ENCODE measurements at regions not wholly inside any gene's neighbourhood (a gene's known extent, or its start where the extent isn't known, plus 50 kb on each side); places are given as distances from the start of the nearest gene placed in this dataset.

DNA sequence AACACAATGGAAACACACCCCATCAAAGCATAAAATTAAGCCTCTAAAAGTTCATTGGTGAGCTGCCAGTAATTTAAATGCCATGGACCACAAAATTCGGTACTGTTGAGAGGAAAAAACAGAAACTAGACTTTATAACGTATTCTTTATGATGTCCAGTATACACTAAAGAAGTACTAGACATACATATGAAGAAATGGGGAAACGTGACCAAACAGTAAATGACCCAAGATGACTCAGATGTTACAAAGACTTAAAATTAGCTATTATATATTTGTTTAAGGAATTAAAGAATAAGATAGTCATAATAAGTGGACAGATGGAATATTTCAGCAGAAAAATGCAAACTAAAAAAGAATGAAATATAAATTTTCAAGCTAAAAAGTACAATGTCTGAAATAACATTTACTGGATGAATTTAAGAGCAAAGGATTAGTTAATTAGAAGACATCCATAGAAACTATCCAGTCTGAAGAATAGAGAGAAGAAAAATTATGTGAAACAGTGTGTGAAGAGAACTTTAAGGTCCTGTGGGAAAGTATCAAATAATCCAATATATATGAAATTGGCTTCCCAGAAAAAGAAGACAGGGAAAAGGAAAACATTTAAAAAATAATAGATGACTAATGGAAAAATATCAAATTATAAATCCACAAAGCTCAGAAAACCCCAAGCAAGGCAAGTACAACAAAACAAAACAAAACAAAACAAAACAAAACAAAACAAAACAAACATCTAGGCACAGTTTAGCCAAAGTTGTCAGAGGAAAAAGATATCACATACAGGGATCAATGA lies 69.4 kb downstream of the SAMD9 start:
- Mint-ChIP-seq H3K9me3 (no peaks in the 10 kb centered on the region), H3K4me1 (peaks cover 7% of the 10 kb centered on the region), H3K4me3 (no peak overlapping the region), H3K27me3 (no peaks in the 10 kb centered on the region), H3K36me3 (ENCODE audit: low read depth) (no peaks in the 10 kb centered on the region), H3K27ac (no peak overlapping the region)
- ChIA-PET POLR2A (interaction anchor here (0.6 to 1.3 kb wide), 2 partner anchors 72 to 215 kb away, joined by 3 to 4 read pairs; no protein-coding TSS in a partner anchor), CTCF (no interaction called here)
- no peak for DNase-seq

DNA sequence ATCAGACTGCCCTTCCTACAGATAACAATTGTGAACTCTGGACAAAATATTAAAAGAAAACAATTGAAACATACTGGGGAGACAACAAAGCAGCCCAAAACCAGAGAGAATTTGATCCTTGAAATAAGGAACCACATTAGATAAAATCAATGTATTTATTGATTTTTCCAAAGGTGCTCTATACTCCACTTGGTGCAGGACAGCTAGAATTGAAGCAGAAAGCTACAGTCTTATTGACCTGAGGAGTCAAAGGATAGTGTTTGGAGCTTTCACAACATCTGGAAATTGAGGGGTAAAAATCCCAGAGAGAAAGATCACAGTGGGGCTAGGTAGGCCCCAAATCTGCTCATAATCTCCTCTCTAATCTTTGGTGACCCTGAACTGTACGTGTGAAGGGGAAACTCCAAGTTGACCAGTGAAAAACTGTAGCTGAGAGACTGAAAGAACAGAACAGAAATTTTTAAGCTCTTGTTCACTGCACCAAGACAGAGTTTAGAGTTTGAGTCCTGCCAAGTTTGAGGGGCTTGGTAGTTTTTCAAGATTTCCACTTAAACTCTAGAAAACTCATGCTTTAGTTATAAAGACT lies 70.2 kb downstream of the SAMD9 start:
- Mint-ChIP-seq H3K4me3 (no peak overlapping the region), H3K36me3 (ENCODE audit: low read depth) (no peaks in the 10 kb centered on the region), H3K9me3 (no peaks in the 10 kb centered on the region), H3K27me3 (no peaks in the 10 kb centered on the region), H3K27ac (no peak overlapping the region), H3K4me1 (peaks cover 5% of the 10 kb centered on the region)
- CTCF ChIA-PET: no interaction called here
- POLR2A ChIA-PET: interaction anchor here (0.6 to 1.3 kb wide), 2 partner anchors 72 to 215 kb away, joined by 3 to 4 read pairs; no protein-coding TSS in a partner anchor
- no peak for DNase-seq

DNA sequence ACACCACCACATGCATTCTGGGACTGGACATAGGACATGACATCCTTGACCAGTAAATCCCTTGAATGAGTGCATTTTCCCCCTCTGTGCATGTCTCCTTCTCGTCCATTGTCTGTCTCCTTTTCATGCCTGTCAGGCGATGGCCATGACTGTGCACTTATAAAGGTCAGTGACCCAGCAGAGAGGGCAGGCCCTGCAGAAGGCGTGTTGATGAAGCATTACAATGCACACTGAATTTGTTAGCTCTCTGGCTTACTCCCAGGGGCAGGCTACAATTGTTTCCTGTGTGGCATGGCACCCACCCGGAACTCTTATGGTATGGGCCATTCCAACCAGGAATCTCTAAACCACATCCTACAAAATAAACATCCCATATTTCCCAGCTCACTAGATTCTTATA lies 71.1 kb downstream of the SAMD9 start:
- H3K36me3 Mint-ChIP-seq (ENCODE audit: low read depth): no peaks in the 10 kb centered on the region
- H3K4me1 Mint-ChIP-seq: peaks cover 5% of the 10 kb centered on the region
- H3K4me3 Mint-ChIP-seq: no peak overlapping the region
- no peaks in the 10 kb centered on the region for H3K9me3 Mint-ChIP-seq
- POLR2A ChIA-PET: no interaction called here
- H3K27ac Mint-ChIP-seq: no peak overlapping the region
- no peaks in the 10 kb centered on the region for H3K27me3 Mint-ChIP-seq
- DNase-seq: no peak
- CTCF ChIA-PET: interaction anchor here (1.3 kb wide), 1 partner anchor 434 kb away, joined by 3 read pairs; no protein-coding TSS in a partner anchor

DNA sequence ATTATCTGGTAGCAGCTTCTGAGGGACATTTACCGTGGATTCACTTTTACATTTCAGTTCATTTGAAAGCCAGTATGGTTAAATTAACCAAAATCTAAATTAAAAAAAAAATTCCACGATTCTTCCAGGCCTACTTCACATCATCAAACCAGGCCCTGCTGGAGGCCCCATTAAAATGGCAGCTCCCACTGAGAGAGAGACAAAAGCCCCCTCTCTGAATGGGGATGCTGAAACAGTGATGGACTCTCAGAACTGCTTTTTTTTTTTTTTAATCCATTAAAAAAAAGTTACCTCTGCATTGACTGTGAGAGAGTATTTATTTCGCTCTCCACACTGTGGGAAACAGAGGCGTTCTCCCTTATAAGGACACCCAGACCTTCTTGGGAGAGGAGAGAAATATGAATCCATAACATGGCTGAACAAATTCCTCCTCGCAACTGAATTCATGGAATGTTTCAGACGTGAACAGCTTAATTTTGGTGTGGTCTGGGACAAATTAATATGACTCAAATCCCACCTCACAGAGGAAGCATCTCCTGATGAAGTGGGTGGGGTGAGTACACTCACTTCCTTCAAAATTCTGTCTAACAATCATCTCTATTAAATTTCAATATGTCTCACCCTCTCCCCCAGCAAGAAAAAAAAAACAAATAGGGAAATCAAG lies 73.5 kb downstream of the SAMD9 start:
- H3K36me3 Mint-ChIP-seq (ENCODE audit: low read depth): no peaks in the 10 kb centered on the region
- H3K27ac Mint-ChIP-seq: no peak overlapping the region
- DNase-seq: no peak
- POLR2A ChIA-PET: no interaction called here
- CTCF ChIA-PET: interaction anchor here (0.7 kb wide), 1 partner anchor 343 kb away, joined by 4 read pairs; no protein-coding TSS in a partner anchor
- peaks cover 7% of the 10 kb centered on the region for H3K4me1 Mint-ChIP-seq
- H3K4me3 Mint-ChIP-seq: no peak overlapping the region
- H3K9me3 Mint-ChIP-seq: no peaks in the 10 kb centered on the region
- no peaks in the 10 kb centered on the region for H3K27me3 Mint-ChIP-seq

DNA sequence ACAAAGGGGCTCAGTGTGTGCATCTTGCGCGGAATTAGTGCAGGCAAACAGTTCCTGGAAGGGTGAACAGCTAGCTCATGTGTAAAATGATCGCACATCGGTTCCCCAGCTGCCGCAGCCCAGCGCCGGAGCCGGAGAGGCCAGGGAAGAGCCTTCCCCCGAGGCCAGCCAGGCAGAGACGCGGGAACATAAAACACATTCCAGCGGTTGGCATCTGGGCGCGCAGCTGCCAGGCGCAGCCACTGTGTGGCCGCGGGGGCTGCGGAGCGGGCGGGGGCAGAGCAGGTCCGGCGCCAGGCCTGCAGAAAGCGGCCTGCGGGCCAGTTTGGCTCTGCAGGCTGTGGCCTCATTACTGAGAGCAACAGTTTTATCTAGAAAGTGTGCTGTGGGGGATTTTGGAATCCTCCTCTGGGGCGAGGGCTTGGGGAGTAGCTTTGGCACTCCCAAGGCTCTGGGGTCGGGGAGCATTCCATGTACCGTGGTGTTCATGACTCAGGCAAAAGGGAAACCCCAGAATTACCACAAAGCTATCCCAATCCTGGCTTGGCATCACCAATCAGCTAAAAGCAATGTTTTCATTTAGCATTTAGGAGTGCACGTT lies 74.3 kb downstream of the SAMD9 start:
- Mint-ChIP-seq H3K27me3 (no peaks in the 10 kb centered on the region), H3K36me3 (ENCODE audit: low read depth) (no peaks in the 10 kb centered on the region)
- POLR2A ChIA-PET: no interaction called here

DNA sequence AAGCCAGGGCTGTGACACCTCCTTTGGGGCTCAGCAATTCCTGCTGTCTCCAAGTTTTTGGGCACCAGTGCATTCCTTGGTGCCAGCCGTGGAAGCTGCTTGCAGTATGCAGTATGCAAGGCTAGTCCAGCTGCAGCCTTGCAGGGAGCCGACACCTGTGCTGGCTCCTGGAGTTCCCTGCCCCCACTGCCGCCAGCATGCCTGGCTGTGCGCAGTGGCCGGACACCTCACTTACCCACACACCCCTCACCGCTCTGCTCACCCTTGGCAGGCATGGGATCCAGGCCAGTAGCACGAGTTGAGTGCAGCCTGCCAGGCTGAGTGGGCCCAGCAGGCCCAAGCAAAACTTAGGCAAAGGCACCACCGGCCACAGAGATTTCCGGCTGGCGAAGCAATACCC lies 77.4 kb downstream of the SAMD9 start:
- no peak overlapping the region for H3K27ac Mint-ChIP-seq
- DNase-seq: no peak
- no peak overlapping the region for H3K4me3 Mint-ChIP-seq
- no peaks in the 10 kb centered on the region for H3K36me3 Mint-ChIP-seq (ENCODE audit: low read depth)
- peaks cover 2% of the 10 kb centered on the region for H3K9me3 Mint-ChIP-seq
- peaks cover 32% of the 10 kb centered on the region for H3K4me1 Mint-ChIP-seq
- no peaks in the 10 kb centered on the region for H3K27me3 Mint-ChIP-seq
- ChIA-PET POLR2A (no interaction called here), CTCF (no interaction called here)

More for the DNA sequence above, 74.3 kb downstream of the SAMD9 start:
- CTCF ChIA-PET: interaction anchor here (0.7 kb wide), 1 partner anchor 342 kb away, joined by 4 read pairs; no protein-coding TSS in a partner anchor
- Mint-ChIP-seq H3K4me3 (no peak overlapping the region), H3K9me3 (no peaks in the 10 kb centered on the region), H3K4me1 (peaks cover 8% of the 10 kb centered on the region), H3K27ac (no peak overlapping the region)
- DNase-seq: no peak

DNA sequence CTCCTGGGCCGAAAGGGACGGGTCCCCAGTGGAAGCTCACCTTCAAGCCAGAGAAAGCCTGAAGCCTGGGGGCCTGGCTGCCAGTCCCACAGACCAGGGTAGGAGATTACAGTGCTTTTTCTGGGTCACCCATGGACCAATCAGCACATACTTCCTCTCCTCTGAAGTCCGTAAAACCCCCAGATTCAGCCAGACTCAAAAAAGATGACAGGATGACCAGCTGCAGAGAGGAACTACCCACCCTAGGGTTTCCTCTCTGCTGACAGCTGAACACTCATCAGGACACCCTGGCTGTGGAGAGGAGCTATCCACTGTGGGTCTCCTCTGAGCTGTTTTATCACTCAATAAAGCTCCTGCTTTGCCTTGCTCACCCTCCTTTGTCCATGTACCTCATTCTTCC lies 78.0 kb downstream of the SAMD9 start:
- POLR2A ChIA-PET: no interaction called here
- H3K9me3 Mint-ChIP-seq: peaks cover 5% of the 10 kb centered on the region
- no peak for DNase-seq
- no peaks in the 10 kb centered on the region for H3K36me3 Mint-ChIP-seq (ENCODE audit: low read depth)
- H3K27ac Mint-ChIP-seq: no peak overlapping the region
- H3K27me3 Mint-ChIP-seq: no peaks in the 10 kb centered on the region
- CTCF ChIA-PET: no interaction called here
- no peak overlapping the region for H3K4me3 Mint-ChIP-seq
- H3K4me1 Mint-ChIP-seq: peaks cover 32% of the 10 kb centered on the region

DNA sequence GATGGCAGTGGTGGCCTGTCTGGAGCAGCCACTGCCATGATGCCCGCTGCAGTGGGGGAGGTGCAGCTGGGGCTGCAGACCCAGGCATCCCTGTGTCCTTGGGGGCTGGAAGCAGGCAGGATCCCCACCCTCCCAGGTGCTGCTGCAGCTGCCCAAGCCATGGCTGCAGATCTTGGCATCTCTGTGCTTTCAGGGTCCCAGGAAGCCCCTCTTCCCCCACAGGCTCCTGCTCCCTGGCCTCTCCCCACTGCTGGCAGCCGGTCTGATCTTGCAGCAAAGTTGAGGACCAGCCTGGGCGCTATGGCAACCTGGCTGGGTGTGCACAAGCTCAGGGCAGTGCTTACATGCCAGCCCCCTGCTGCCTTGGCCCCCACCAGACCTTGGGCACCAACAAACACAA lies 78.5 kb downstream of the SAMD9 start:
- ChIA-PET CTCF (no interaction called here), POLR2A (no interaction called here)
- H3K4me1 Mint-ChIP-seq: peaks cover 29% of the 10 kb centered on the region
- no peaks in the 10 kb centered on the region for H3K36me3 Mint-ChIP-seq (ENCODE audit: low read depth)
- H3K27me3 Mint-ChIP-seq: no peaks in the 10 kb centered on the region
- H3K27ac Mint-ChIP-seq: no peak overlapping the region
- DNase-seq: no peak
- no peak overlapping the region for H3K4me3 Mint-ChIP-seq
- peaks cover 8% of the 10 kb centered on the region for H3K9me3 Mint-ChIP-seq

DNA sequence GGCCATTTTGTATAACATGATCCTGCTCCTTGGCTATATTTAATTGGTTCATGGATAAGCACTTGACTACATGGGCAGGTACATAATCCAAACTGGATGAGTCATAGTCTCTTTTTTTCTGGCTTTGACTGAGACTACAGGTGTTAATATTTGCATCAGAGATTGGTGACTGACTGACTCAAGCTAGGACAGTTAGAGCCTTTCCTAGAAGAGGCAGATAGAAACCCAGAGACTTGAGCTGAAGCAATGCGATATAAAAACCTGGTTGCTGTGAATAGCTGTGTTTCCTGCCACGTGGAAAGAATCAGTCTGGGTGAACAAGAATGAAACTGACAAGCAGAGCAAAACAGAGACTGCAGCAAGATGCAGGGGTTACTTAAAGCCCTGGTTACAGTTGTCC lies 81.0 kb downstream of the SAMD9 start:
- CTCF ChIA-PET: interaction anchor here (0.6 to 1.5 kb wide), 5 partner anchors 22 to 508 kb away, joined by 3 to 9 read pairs (median 3); partner anchors contain the start of genes PEX1 and RBM48
- POLR2A ChIA-PET: interaction anchor here (0.6 to 1.0 kb wide), 5 partner anchors 78 to 447 kb away, joined by 3 to 5 read pairs (median 3); partner anchors contain the start of genes CDK6 and FAM133B
- peaks cover 14% of the 10 kb centered on the region for H3K36me3 Mint-ChIP-seq (ENCODE audit: low read depth)
- no peaks in the 10 kb centered on the region for H3K27me3 Mint-ChIP-seq
- H3K9me3 Mint-ChIP-seq: peaks cover 17% of the 10 kb centered on the region
- peaks cover 27% of the 10 kb centered on the region for H3K4me1 Mint-ChIP-seq
- peak overlapping the region; percentile 61 for H3K27ac Mint-ChIP-seq
- no peak overlapping the region for H3K4me3 Mint-ChIP-seq
- DNase-seq: peak; percentile 41

DNA sequence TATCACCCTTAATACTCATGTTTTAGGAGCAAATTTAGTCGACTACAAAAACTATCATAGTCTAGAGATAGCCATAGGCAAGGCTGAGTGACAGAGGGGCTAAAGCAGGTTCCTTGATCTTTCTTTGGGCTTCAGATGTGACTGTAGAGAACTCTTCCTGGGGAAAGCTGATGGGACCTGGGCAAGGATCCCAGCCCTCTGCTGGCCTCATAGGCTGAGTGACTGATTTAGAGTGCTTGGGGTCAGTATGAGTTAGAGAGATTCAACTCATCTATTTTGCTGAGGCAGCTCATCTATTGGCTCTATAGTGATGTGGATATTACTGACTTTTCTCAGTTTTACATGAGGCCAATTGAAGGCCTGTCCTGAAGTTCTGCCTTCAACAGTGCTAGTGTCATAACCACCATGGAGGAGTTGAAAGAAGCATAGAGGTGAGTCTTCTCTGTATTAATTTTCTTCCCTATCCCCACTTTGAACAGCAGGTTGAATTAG lies 81.6 kb downstream of the SAMD9 start:
- ChIA-PET CTCF (interaction anchor here (0.6 to 1.5 kb wide), 5 partner anchors 23 to 424 kb away, joined by 3 to 9 read pairs (median 3); no protein-coding TSS in a partner anchor), POLR2A (interaction anchor here (0.7 to 1.0 kb wide), 4 partner anchors 199 to 446 kb away, joined by 3 to 5 read pairs (median 4); partner anchors contain the start of genes CDK6 and FAM133B)
- Mint-ChIP-seq H3K4me3 (no peak overlapping the region), H3K27ac (peak overlapping the region; percentile 61), H3K4me1 (peaks cover 27% of the 10 kb centered on the region), H3K9me3 (peaks cover 21% of the 10 kb centered on the region), H3K36me3 (ENCODE audit: low read depth) (peaks cover 17% of the 10 kb centered on the region), H3K27me3 (no peaks in the 10 kb centered on the region)
- no peak for DNase-seq

DNA sequence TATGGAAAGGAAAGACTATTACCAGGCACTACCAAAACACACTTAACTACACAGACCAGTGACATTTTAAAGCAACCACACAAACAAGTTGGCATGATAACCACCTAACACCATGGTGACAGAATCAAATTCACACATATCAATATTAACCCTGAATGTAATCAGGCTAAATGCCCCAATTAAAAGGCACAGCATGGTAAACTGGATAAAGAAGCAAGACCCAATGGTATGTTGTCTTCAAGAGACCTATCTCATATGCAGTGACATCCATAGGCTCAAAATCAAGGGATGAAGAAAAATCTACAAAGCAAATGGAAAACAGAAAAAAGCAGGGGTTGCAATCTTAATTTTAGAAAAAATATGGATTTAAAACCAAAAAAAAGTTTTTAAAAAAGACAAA lies 86.0 kb downstream of the SAMD9 start:
- POLR2A ChIA-PET: no interaction called here
- CTCF ChIA-PET: no interaction called here

DNA sequence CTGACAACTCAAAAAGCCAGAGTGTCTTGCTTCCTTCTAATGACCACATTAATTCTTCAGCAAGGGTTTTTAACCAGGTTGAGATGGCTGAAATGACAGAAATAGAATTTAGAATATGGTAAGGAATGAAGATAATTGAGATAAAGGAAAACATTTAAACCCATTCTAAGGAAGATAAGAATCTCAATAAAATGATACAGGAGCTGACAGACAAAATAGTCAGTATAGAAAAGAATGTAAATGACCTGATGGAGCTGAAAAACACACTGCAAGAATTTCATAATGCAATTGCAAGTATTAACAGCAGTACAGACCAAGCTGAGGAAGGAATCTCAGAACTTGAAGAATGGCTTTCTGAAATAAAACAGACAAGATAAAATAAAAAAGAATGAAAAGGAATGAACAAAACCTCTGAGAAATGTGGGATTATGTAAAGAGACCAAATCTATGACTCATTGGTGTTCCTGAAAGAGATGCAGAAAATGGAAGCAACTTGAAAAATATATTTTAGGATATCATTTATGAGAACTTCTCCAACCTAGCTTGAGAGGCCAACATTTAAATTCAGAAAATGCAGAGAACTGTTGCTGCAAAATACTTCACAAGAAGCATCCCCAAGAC lies 87.1 kb downstream of the SAMD9 start:
- Mint-ChIP-seq H3K4me3 (no peak overlapping the region), H3K36me3 (ENCODE audit: low read depth) (peaks cover 24% of the 10 kb centered on the region), H3K27ac (no peak overlapping the region), H3K9me3 (peaks cover 27% of the 10 kb centered on the region), H3K27me3 (peaks cover 6% of the 10 kb centered on the region), H3K4me1 (peaks cover 2% of the 10 kb centered on the region)
- CTCF ChIA-PET: no interaction called here
- DNase-seq: no peak
- POLR2A ChIA-PET: no interaction called here

More for the DNA sequence above, 86.0 kb downstream of the SAMD9 start:
- Mint-ChIP-seq H3K9me3 (peaks cover 27% of the 10 kb centered on the region), H3K4me3 (no peak overlapping the region), H3K27me3 (peaks cover 4% of the 10 kb centered on the region), H3K4me1 (peaks cover 11% of the 10 kb centered on the region), H3K36me3 (ENCODE audit: low read depth) (peaks cover 24% of the 10 kb centered on the region), H3K27ac (no peak overlapping the region)
- no peak for DNase-seq
